ENCODE measurements at regions not wholly inside any gene's neighbourhood (a gene's known extent, or its start where the extent isn't known, plus 50 kb on each side); places are given as distances from the start of the nearest gene placed in this dataset.

DNA sequence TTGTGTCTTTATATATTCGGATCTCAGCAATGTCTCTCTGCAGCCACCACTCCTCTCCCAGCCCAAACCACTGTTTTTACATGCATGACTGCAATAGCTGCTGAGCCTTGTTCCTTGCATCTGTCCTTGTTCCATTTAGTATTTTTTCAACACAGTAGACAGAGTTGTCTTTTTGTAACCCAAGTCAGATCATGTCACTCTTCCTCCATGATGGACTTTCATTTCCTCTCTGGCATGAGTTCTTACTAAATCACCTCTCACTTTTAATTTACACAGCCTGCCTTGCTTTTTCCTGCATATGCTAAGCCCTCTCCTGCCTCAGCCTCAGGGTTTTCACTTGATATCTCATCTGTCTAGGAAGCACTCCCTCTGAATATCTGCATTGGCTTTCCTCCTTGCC is 353.2 kb downstream of the HGF start (continued):
- TF ChIP-seq KDM2A (CRISPR knock-in tag; IDR thresholded peaks at IDR 0.05; ENCODE audit: borderline replicate concordance, low read depth) (no peak), ESRRA (CRISPR knock-in tag; IDR thresholded peaks at IDR 0.05; ENCODE audit: low read depth) (no peak)

DNA sequence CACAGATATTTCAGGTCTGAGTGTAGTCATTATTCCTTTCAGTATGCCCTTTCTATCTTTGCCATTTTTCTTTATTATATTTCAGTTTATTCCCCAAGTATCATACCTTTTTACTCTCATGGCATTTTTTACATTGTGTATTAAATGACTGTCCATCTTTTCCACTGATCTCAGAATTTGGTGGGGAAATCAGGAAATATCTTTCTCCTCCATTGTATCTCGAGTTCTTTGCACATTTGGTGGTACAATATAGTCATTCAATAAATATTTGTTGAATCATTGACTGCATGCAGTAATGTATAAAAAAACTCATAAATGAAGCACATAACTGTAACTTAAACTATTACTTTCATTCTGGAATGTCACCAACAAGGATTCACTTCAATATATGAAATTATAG is 354.7 kb downstream of the HGF start:
- WGBS (ENCODE audit: low lambda C conversion rate) = 0% methylated on average over 1 of the region's 1 CpG
- no peaks in the 10 kb centered on the region for H4K20me1 ChIP-seq (ENCODE audit: insufficient read depth, low read length)
- H3K79me2 ChIP-seq (ENCODE audit: insufficient read depth, low read length) = no peaks in the 10 kb centered on the region
- FAIRE-seq (no peak), ATAC-seq (no peak), DNase-seq (ENCODE audit: low spot score) (no peak)
- no peak for TF ChIP-seq PCBP2 (optimal IDR thresholded peaks at IDR 0.05; ENCODE audit: low read depth, low read length, poor library complexity, severe bottlenecking)
- no peak for TF ChIP-seq ZNF670 (CRISPR knock-in tag; IDR thresholded peaks at IDR 0.05; ENCODE audit: borderline replicate concordance)
- no peaks in the 10 kb centered on the region for H3K9me3 ChIP-seq (ENCODE audit: low read length)
- BruUV-seq (replicated peaks) = no TSS peak
- H3K27ac ChIP-seq (ENCODE audit: extremely low read length, insufficient read depth, low read length) = no peak overlapping the region
- H3K36me3 ChIP-seq (replicated peaks in 1 of 2; ENCODE audit: control insufficient read depth in 1 of 2, insufficient read depth in 2 of 2, low read length in 2 of 2) = no peaks in the 10 kb centered on the region
- no peak overlapping the region for H3K4me3 ChIP-seq (replicated peaks in 1 of 3; ENCODE audit: insufficient read depth in 1 of 3, low read depth in 2 of 3, low read length in 3 of 3)
- no peaks in the 10 kb centered on the region for H3K4me1 ChIP-seq (ENCODE audit: insufficient read depth, low read length)
- in situ Hi-C loops (cut with HindIII; ENCODE audit: extremely low pct_ligation_motif_present, low pct_unique_long_range_greater_than_20kb) (no loop called here), intact Hi-C loops (cut with micrococcal nuclease; ENCODE audit: unreplicated experiment) (no loop called here)
- H3K9ac ChIP-seq (ENCODE audit: insufficient read depth, low read depth, low read length) = no peak overlapping the region
- no peaks in the 10 kb centered on the region for H3K27me3 ChIP-seq (ENCODE audit: control insufficient read depth in 1 of 2, insufficient read depth in 2 of 2, low read length in 2 of 2)
- POLR2A ChIA-PET = no interaction called here
- CTCF ChIA-PET (ENCODE audit: low intra/inter-chr PET ratio, low total read pairs) = no interaction called here
- no peak overlapping the region for H2AFZ ChIP-seq (ENCODE audit: low read length)
- no peak overlapping the region for H3K4me2 ChIP-seq (ENCODE audit: low read depth, low read length)

DNA sequence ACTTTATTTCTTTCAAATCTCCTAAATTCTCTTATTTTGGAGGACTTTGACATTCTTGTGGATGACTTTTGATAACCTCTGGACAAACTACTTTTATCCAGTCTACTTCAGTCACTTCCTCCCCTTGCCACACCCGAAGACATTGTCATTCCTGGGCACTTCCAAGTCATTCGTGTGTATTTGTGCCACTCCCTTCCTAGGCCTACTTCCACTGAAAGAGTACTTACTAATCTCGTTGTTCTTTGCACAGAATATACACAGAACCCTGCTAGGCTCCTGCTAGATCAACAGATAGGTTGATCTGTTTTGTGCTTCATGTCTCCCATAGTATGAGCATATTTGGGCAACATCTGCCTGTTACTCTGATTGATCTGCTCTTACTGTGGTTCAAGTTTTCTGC is 355.4 kb downstream of the HGF start:
- 0% methylated on average over 3 of the region's 3 CpGs for WGBS (ENCODE audit: low lambda C conversion rate)
- Histone ChIP-seq H3K4me2 (ENCODE audit: low read depth, low read length) (no peak overlapping the region), H3K9me3 (ENCODE audit: low read length) (no peaks in the 10 kb centered on the region), H3K9ac (ENCODE audit: insufficient read depth, low read depth, low read length) (no peak overlapping the region), H4K20me1 (ENCODE audit: insufficient read depth, low read length) (no peaks in the 10 kb centered on the region), H3K79me2 (ENCODE audit: insufficient read depth, low read length) (no peaks in the 10 kb centered on the region), H2AFZ (ENCODE audit: low read length) (no peak overlapping the region), H3K27ac (ENCODE audit: extremely low read length, insufficient read depth, low read length) (no peak overlapping the region), H3K4me1 (ENCODE audit: insufficient read depth, low read length) (no peaks in the 10 kb centered on the region), H3K36me3 (replicated peaks in 1 of 2; ENCODE audit: control insufficient read depth in 1 of 2, insufficient read depth in 2 of 2, low read length in 2 of 2) (no peaks in the 10 kb centered on the region), H3K27me3 (ENCODE audit: control insufficient read depth in 1 of 2, insufficient read depth in 2 of 2, low read length in 2 of 2) (no peaks in the 10 kb centered on the region), H3K4me3 (replicated peaks in 1 of 3; ENCODE audit: insufficient read depth in 1 of 3, low read depth in 2 of 3, low read length in 3 of 3) (no peak overlapping the region)
- DNase-seq (ENCODE audit: low spot score) = no peak
- ChIA-PET POLR2A (no interaction called here), CTCF (ENCODE audit: low intra/inter-chr PET ratio, low total read pairs) (no interaction called here)
- FAIRE-seq = no peak
- in situ Hi-C loops (cut with HindIII; ENCODE audit: extremely low pct_ligation_motif_present, low pct_unique_long_range_greater_than_20kb) = no loop called here
- no peak for ATAC-seq
- BruUV-seq (replicated peaks) = no TSS peak
- intact Hi-C loops (cut with micrococcal nuclease; ENCODE audit: unreplicated experiment) = no loop called here
- no peak for TF ChIP-seq HOXA3 (CRISPR knock-in tag; IDR thresholded peaks at IDR 0.05)
- no peak for TF ChIP-seq ZNF282 (IDR thresholded peaks at IDR 0.05; ENCODE audit: partially characterized antibody)
- TF ChIP-seq RFX3 (CRISPR knock-in tag; IDR thresholded peaks at IDR 0.05) = no peak
- TF ChIP-seq, protein P1, sequence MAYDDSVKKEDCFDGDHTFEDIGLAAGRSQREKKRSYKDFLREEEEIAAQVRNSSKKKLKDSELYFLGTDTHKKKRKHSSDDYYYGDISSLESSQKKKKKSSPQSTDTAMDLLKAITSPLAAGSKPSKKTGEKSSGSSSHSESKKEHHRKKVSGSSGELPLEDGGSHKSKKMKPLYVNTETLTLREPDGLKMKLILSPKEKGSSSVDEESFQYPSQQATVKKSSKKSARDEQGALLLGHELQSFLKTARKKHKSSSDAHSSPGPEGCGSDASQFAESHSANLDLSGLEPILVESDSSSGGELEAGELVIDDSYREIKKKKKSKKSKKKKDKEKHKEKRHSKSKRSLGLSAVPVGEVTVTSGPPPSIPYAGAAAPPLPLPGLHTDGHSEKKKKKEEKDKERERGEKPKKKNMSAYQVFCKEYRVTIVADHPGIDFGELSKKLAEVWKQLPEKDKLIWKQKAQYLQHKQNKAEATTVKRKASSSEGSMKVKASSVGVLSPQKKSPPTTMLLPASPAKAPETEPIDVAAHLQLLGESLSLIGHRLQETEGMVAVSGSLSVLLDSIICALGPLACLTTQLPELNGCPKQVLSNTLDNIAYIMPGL (CRISPR knock-in tag; IDR thresholded peaks at IDR 0.05; ENCODE audit: borderline replicate concordance in 1 of 2, low read depth in 1 of 2) = no peak
- no peak for TF ChIP-seq ZBTB2 (CRISPR knock-in tag; IDR thresholded peaks at IDR 0.05; ENCODE audit: low read depth)
- no peak for TF ChIP-seq SYNCRIP (IDR thresholded peaks at IDR 0.05; ENCODE audit: insufficient read depth, low read depth, low read length)
- TF ChIP-seq GATA4 (IDR thresholded peaks at IDR 0.05; ENCODE audit: borderline replicate concordance, low read depth) = no peak
- no peak for TF ChIP-seq ERF (CRISPR knock-in tag; IDR thresholded peaks at IDR 0.05)

All from HepG2 (cell line).